HG02840 (cell line): ENCODE measurements at regions not wholly inside any gene's neighbourhood (a gene's known extent, or its start where the extent isn't known, plus 50 kb on each side); places are given as distances from the start of the nearest gene placed in this dataset.
"Not testable (repeated sequence)": the region's sequence is repeated elsewhere in the genome, so short reads cannot be mapped to it uniquely, and the experiment has no call there.

Source experiments
- ATAC-seq: cut with Tn5 transposase; IDR thresholded peaks from one replicate; pipeline ENCODE4 v1.9.1; 2021; ENCODE audit warnings: mild to moderate bottlenecking, moderate library complexity, moderate number of reproducible peaks; ENCODE audit not compliant: unreplicated experiment, low FRiP score

DNA sequence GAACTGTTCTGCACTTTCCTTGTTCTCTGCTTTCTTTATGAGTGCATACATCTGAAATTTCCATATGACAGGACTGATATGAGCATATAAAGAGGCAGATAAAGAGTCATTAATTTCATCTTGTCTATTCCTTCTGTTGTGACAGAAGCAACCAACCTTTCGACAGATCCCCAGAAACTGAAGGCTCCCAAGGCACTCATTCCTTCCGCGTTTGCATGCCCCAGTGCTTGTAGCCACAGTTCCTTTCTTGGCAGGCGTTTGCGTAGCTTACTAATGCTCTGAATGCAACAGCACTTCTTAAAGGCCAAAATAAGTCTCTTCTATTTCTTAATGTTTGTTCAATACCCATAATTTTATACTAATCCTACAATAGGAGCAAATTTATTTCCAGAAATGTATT is 94.0 kb upstream of the TBL1X start:
- ATAC-seq: no peak

DNA sequence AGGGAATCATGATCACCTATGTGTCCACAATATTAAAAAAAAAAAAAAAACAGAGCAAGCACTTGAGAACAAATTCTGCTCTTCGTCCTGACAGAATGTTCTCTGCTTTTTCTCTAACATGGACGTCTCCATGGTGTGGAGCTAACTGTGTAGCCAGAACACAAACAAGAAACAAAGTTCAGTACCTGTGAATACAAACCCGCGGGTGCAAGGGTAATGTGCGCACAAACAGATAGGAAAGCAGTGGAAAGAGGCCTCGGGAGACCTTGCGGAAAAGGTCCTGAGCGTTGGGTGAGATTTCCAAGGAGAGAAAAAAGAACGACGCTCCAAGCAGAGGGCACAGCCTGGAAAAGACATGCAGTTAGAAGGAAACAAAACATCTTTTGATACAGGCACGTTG is 92.0 kb upstream of the TBL1X start:
- ATAC-seq: no peak

DNA sequence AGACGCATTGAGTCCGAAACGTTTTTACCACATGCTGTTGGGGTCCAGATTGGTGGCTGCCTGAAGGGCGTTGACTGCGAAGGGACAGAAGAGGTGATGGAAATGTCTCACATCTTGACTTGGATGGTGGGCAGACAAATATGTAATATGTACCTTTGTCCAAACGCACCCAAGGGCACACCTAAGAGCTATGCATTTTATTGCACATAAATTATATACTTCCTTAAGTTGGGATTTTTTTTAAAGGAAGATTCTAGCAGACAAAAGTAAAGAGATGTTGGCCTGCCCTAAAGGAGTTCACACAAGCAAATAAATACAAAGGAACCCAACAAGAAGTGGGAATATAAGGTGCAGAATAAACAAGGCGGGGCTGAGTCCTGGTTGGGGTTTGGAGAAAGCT is 91.1 kb upstream of the TBL1X start:
- ATAC-seq: no peak

DNA sequence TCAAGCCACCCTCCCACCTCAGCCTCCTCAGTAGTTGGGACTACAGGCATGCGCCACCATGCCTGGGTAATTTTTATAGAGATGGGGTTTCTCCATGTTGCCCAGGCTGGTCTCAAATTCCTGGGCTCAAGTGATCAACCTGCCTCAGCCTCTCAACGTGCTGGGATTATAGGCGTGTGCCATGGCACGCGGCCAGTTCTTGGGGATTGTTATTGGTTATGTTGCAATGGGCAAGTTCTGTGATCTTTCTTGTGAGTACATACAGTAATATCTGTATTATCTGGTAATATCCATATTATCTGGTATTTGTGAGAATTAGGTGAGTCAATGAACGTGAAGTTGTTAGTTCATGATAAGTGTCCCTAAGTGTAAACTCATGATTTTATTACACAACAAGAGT is 90.3 kb upstream of the TBL1X start:
- ATAC-seq: no peak

DNA sequence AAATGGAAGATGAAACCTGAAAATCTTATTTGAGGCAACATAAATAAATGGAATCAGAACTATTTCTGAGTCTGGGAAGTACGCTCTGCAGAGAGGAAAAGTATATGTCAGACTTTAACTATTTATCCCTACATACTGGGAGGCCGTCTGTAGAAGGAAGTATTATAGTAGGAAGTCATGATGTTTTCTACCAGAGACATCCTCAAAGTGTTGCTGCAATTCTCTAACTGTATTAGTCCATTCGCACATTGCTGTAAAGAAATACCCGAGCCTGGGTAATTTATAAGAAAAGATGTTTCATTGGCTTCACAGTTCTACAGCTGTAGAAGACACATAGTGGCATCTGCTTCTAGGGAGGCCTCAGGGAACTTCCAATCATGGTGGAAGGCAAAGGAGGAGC is 88.7 kb upstream of the TBL1X start:
- no peak for ATAC-seq

DNA sequence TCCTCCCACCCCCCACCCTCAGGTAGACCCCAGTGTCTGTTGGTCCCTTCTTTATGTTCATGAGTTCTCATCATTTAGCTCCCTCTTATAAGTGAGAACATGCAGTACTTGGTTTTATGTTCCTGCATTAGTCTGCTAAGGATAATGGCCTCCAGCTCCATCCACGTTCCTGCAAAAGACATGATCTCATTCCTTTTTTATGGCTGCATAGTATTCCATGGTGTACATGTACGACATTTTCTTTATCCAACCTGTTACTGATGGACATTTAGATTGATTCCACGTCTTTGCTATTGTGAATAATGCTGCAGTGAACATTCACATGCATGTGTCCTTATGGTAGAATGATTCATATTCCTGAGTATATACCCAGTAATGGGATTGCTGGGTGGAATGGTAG is 87.6 kb upstream of the TBL1X start:
- not testable (repeated sequence) for ATAC-seq

DNA sequence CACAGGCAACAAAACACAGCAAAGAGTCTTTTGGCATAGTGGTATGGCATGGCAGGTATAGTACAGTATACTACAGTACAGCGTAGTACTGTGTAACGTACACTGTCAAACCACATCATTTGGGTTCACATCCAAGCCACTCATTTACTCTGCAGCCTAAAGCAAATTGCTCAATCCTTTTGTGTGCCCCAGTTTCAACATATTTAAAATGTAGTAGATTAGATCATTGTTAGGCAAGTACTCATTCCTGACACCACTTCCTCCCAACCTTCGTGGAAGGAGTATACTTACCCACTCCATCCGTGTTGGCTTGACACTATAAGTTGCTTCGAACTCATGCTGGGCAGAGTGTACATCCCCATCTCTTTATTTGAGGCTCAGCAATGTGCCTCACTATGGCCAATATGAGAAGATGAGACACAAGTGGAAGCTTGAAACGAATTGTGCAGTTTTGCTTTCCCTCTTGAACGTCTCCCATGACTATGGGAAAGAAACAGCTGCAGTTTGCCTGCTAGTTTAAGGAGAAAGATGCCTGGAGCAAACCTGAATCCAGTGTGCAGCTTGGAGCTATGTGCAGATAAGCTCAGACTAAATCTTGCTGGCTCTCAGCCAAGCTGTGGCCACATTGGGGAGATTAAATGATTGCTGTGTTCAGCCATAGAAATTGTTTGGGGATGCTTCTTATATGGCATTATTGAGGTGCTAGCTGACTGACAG is 85.7 kb upstream of the TBL1X start:
- ATAC-seq: no peak

DNA sequence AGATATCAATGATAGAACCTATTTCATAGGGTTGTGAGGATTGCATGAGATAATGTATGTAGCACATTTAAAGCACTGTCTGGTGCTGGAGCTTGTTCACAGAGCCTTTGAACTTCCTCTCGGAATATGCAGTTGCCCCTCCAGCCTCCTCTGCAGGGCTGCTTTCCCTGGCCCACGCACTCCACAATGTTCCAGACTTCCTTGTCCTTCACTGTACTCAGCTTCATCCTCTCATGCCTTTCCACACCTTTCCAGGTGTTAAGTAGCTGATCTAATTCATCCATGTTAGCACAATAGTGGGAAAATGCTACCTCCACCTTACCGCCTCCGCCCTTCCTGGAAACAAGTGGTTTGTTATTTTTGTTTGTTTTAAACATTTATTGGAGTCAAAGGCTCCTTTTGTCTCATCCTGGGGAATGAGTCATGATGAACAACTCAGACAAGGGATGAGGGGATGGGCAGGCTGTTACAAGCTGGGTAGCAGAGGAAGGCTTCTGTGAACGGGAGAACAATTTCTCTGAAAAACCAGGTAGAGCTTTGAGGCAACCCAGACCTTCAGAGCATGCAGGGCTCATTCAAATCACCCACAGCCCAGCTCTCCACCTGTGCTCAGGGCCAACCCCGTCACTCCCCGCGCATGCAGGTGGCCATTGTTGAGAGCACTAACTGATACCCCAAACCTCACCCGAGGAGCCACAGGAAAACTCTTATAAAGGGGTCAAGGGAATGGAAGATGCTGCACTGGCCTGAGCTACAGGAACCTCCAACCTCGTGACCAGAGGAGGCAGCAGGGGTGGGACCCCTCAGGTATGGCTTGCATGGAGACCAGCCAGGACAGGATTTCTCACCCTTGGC is 84.9 kb upstream of the TBL1X start:
- ATAC-seq: no peak

DNA sequence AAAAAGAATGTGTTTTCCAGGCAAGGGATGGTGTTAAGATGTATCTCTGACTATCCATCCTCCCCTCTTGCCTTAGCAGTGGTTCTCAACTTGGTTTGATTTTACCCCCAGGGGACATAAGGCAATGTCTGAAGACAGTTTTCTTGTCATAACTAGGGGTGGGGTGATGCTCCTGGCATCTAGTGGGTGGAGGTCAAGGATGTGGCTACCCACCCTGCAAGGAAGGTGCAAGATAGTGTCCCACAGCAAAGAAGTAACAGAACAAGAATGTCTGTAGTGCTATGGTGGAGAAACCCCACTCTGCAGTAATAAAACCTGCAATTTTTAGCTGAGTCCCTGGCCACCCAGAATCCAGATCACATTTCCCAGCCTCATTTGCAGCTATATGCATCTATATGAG is 81.2 kb upstream of the TBL1X start:
- no peak for ATAC-seq

DNA sequence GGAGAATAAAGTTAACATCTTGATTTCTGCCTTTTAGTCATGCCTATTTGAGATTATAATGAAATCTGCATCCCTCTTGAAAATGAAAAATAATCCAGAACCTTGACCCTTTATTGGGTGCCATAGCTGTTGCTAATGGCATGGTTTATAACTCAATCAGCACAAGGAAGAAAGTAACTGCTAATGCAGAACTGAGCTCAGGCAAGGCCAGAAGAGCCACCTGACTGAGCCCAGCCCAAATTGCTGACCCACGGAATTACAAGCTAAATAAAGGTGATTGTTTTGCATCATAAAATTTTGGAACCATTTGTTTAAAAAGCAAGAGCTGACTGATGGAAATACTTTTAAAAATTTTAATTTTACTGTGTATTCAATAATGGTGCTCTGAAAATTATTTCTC is 76.4 kb upstream of the TBL1X start:
- ATAC-seq: no peak

DNA sequence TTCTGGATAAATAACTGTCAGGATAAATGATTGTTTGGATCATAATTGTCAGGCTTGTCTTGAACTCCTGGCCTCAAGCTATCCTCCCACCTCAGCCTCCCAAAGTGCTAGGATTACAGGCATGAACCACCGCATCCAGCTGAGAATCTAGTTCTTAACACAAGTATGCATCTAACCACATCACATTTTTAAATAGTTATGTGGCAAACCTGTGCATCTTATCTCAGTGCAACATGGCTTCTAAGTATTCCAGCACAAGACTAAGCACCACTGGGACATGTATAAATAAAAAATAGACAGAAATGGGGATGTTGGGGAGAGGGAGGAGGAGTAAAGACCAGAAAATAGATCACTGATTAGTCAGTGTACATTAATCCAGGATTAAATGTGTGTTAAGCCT is 74.7 kb upstream of the TBL1X start:
- no peak for ATAC-seq

DNA sequence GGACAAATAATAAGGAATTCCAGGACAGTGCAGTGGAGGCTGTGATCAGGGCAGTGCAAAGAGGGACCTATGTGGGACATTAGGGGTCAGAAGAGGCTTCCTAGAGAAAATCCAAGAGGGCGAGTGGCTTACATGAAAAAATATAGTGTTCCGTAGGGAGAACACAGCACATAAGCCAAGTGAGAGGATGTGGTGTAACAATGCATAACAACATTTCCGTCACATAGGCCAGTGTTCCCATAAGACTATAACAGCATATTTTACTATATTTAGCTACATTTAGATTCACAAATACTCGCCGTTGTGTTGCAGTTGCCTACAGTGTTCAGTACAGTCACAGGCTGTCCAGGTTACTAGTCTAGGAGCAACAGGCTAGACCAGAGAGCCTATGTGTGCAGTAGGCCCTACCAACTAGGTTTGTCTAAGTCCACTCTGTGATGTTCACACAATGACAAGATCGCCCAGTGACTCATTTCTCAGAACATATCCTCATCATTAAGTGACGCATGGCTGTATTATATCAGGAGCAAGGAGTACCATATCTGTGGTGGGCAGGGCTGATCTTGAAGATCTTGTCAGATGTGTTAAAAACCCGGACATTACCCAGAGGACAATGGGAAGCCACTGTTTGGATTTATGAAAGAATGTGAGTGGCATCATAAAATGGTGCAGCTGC is 74.0 kb upstream of the TBL1X start:
- ATAC-seq: no peak

DNA sequence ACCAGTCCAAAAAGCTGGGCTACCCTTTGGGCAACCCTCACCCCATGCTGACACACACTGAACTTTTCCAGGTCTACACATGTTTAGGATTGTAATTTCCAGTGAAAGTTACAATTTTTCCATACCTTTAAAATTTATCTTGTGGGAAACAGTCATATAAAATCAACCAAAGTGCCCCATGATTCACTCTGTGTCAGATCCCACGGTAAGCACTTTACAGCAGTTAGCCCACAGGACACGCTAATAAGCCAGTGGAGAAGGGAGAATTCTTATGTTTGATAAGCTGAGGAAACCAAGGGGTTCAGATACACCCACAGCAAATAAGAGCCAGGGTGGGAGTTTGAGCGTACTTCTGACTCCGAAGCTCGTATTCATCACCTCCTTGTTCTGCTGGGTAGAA is 72.4 kb upstream of the TBL1X start:
- no peak for ATAC-seq

DNA sequence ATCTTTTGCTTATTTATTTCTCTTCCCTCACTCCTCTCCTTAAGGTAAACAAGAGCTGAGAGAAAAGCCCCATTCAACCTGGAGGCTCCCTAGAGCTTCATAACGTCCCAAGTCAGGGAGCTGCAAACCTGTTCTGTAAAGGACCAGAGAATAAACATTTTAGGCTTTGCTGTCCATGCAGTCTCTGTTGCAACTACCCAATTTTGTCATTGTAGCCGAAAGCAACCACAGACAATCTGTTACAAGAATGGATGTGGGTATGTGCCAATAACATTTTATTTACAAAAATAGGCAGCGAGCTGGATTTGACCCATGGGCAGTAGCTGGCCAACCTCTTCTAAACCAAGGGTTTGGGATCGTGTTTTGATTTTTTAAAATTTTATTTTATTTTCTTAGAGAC is 71.3 kb upstream of the TBL1X start:
- no peak for ATAC-seq

DNA sequence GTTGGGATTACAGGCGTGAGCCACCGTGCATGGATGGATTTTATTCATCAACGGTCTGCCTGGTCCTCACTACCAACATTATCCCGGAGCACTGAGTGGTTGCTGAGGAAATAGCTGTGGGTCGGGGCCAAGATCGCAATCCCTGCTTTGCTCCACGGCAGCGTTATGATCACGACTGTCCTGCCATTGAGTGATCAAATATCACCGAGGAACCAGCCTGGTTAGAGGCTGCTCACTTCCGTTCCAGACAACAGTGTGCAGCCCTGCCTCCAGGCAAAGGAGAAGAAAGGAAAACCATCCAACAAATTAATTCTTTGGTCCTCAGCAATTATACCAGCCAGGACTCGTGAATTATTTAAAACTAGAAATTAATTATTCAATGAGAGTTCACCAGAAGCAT is 70.6 kb upstream of the TBL1X start:
- no peak for ATAC-seq

DNA sequence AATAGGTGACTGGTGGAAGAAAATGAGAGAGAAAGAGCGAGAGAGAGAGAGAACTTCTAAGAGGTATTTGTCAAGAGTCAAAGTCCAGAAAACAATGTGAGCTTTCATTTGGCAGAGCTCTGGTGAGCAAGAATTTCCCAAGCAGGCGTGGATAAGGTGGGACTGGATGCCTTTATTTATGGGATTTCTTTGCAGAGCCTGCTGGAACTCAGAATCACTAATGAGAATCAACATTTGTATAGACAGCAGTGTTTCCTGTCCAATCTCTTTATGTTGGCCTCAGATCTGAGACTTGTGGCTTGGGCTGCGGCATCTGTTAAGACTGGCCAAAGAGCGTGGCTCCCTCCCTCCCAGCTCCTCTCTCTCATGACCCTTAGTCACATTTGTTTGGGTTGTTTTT is 67.9 kb upstream of the TBL1X start:
- ATAC-seq: no peak

DNA sequence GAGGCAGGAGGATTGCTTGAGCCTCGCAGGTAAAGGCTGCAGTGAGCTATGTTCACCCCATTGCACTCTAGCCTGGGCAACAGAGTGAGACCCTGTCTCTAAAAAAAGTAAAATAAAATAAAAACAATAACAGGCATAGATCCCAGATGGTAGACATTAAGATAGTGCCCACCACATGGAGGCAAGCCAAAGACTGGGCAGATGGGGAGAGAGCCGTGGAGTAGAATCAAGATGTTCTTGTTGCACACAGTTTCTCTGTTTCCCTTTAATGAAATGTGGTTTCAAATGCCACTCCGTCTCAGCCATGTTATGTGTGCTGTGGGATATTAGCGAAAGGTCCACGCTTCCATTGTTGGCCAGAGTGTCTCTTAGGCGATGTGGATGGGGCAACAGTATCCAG is 63.8 kb upstream of the TBL1X start:
- no peak for ATAC-seq

DNA sequence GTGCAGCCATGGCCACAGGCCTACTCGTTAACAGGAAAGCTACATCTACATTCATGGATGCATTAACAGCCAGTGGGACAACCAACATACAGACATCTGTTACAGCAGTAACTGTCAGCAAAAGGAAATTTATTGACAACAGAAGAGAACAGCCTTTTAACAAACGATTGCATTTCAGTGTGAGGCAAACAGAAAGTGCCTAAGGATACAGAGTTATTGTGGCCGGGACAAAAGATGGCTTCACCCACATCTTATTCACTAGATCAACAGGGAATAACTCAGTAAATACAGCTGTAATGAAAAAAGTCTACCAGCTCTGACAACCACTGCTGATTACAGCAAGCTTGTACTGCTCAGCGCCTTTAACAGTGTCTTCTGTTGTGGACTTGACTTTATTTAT is 61.5 kb upstream of the TBL1X start:
- no peak for ATAC-seq

DNA sequence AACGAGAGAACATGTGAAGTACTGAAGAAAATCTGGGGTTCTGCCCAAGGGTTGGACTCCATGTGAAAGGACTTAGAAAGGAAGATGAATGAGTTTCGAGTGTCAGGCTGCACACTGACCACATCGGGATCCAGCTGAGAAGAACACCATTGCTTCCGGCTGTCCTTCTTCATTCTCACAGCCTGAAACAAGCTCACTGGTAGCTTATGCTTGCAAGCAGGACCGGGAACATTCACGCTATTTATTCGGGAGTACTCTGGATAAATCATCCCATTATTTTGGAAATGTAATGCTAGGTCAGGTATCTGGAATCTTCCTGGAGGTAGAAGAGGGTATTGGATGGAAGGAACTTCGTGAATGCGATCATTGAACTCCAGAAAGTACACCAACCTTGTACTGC is 59.2 kb upstream of the TBL1X start:
- not testable (repeated sequence) for ATAC-seq

DNA sequence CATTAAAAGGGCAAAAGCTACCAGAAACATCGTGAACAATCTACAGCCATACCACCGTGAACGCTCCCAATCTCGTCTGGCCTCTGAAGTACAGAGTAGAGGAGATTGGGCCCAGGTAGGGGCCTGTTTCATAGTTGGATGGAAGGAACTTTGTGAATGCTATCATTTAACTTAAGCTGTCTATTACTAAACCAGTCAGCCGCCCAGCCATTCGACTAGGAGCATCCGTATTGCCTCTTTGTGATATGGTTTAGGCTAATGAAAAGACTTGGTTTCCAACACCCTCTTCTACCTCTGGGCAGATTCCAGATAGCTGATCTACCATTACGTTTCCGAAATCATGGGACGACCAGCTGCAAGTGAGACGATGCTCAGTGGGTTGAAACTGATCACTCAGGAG is 54.0 kb upstream of the TBL1X start:
- not testable (repeated sequence) for ATAC-seq

DNA sequence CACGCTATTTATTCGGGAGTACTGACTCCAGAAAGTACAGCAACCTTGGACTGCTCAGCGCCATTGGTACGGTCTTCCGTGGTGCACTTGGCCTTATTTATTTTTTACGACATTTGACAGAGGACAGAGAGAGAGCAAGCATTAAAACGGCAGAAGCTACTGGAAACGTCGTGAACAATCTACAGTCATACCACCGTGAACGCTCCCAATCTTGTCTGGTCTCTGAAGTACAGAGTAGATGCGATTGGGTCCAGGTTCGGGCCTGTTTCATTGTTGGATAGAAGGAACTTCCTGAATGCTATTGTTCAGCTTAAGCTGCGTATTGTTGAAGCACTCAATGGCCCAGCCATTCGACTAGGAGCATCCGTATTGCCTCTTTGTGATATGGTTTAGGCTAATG is 53.2 kb upstream of the TBL1X start:
- not testable (repeated sequence) for ATAC-seq

DNA sequence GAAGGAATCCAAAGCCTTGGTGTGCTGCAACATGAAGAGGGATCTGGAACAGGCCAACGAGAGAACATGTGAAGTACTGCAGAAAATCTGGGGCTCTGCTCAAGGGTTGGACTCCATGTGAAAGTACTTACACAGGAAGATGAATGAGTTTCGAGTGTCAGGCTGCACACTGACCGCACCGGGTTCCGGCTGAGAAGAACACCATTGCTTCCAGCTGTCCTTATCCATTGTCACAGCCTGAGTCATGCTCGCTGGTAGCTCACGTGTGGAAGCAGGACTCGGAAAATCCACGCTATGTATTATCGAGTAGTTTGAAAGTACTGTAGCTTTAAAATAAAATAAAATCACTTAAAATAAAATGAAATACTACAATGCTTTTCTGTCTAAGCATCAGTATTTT is 50.4 kb upstream of the TBL1X start:
- ATAC-seq: no peak
